HEK293T (cell line): ENCODE measurements at regions not wholly inside any gene's neighbourhood (a gene's known extent, or its start where the extent isn't known, plus 50 kb on each side); places are given as distances from the start of the nearest gene placed in this dataset.

Source experiments
- BHLHE40 ChIP-seq: fragments of 450-650 bp; IDR thresholded peaks from 2 replicates; pipeline ENCODE4 v1.6.1; 2016; ENCODE audit warnings: mild to moderate bottlenecking, moderate library complexity, borderline replicate concordance
- FOXK2 ChIP-seq: fragments of 450-650 bp; IDR thresholded peaks from 2 replicates; pipeline ENCODE4 v1.6.1; 2016; ENCODE audit warnings: mild to moderate bottlenecking
- FOXM1 ChIP-seq: fragments of 450-650 bp; IDR thresholded peaks from 2 replicates; pipeline ENCODE4 v1.6.1; 2017; ENCODE audit warnings: mild to moderate bottlenecking, borderline replicate concordance
- NFRKB ChIP-seq: fragments of 450-650 bp; IDR thresholded peaks from 2 replicates; pipeline ENCODE4 v1.6.1; 2016; ENCODE audit warnings: mild to moderate bottlenecking, moderate library complexity
- SP1 ChIP-seq: fragments of 450-650 bp; IDR thresholded peaks from 2 replicates; pipeline ENCODE4 v1.6.1; 2017
- SUZ12 ChIP-seq: fragments of 450-650 bp; IDR thresholded peaks from 2 replicates; pipeline ENCODE4 v1.6.1; 2016; ENCODE audit warnings: mild to moderate bottlenecking

GRCh38 chr16:72639494-72639893 is 408.4 kb downstream of the ZFHX3 start:
- TF ChIP-seq NFRKB (no peak), FOXK2 (no peak), BHLHE40 (no peak), FOXM1 (no peak), SP1 (no peak), SUZ12 (no peak)
